Panc1 (cell line): ENCODE measurements at regions not wholly inside any gene's neighbourhood (a gene's known extent, or its start where the extent isn't known, plus 50 kb on each side); places are given as distances from the start of the nearest gene placed in this dataset.

Source experiments
- ATAC-seq: fragments of 200-7000 bp; cut with Tn5 transposase; 2 replicates; pipeline ENCODE4 v1.9.1; 2020; ENCODE audit warnings: mild to moderate bottlenecking, moderate library complexity
- BruUV-seq: library from RNA; stranded (reverse); fragments of 400-500 nt; replicated peaks from 2 replicates; lab custom pipeline; 2021; lab: Mats Ljungman, UMichigan
- CTCF ChIA-PET: fragments of 300-600 bp; sonication (Branson Sonifier 250); formaldehyde crosslinking; loops from one replicate; lab custom pipeline; 2022; ENCODE audit warnings: antibody characterized with exemption; lab: Charles Lee
- POLR2A ChIA-PET: fragments of 300-600 bp; sonication (Branson Sonifier 250); formaldehyde crosslinking; loops from one replicate; lab custom pipeline; 2022; ENCODE audit warnings: antibody characterized with exemption; lab: Charles Lee
- DNase-seq: peaks from one replicate; pipeline ENCODE4 v3.0.0-alpha.2; 2010; ENCODE audit warnings: low read depth, low spot score
- H3K27ac ChIP-seq: 2 replicates; pipeline ENCODE4 v1.5.1; 2011; ENCODE audit warnings: mild to moderate bottlenecking, low read length, inconsistent platforms
- H3K27me3 ChIP-seq: fragments of 200-500 bp; sonication (Bioruptor generic); 2 replicates; pipeline ENCODE4 v1.6.0; 2014; ENCODE audit warnings: low read length, inconsistent platforms; ENCODE audit not compliant: control insufficient read depth, insufficient read depth
- H3K36me3 ChIP-seq: fragments of 200-500 bp; sonication (Bioruptor generic); 2 replicates; pipeline ENCODE4 v1.5.1; 2014; ENCODE audit warnings: inconsistent platforms, mild to moderate bottlenecking, low read length, moderate library complexity; ENCODE audit not compliant: control insufficient read depth, insufficient read depth
- H3K4me1 ChIP-seq: 2 replicates; pipeline ENCODE4 v1.5.1; 2011; ENCODE audit warnings: inconsistent platforms, mild to moderate bottlenecking, low read length, moderate library complexity; ENCODE audit not compliant: control insufficient read depth, insufficient read depth
- H3K4me3 ChIP-seq, 2 experiments: 2 replicates each; pipeline ENCODE4 v1.5.1; 2011 to 2012; ENCODE audit warnings: low read depth in 2 of 2, low read length in 2 of 2, mild to moderate bottlenecking in 2 of 2, inconsistent platforms in 1 of 2, moderate library complexity in 1 of 2
- H3K9me3 ChIP-seq: fragments of 200-500 bp; sonication (Bioruptor generic); 2 replicates; pipeline ENCODE4 v1.5.1; 2014; ENCODE audit warnings: low read depth, mild to moderate bottlenecking, inconsistent platforms, low read length, moderate library complexity; ENCODE audit not compliant: control insufficient read depth, insufficient read depth
- CTCF ChIP-seq: fragments of 450-650 bp; IDR thresholded peaks from 2 replicates; pipeline ENCODE4 v1.5.1; 2017; ENCODE audit warnings: mild to moderate bottlenecking
- POLR2AphosphoS5 ChIP-seq: IDR thresholded peaks from 2 replicates; pipeline ENCODE4 v1.6.1; 2012; ENCODE audit warnings: mild to moderate bottlenecking, low read depth, low read length, moderate library complexity
- REST ChIP-seq, 2 experiments: IDR thresholded peaks; 2 replicates each; pipeline ENCODE4 v1.6.1; 2011 to 2012; ENCODE audit warnings: low read depth in 2 of 2, control low read depth in 1 of 2, low read length in 1 of 2, mild to moderate bottlenecking in 1 of 2, moderate library complexity in 1 of 2; ENCODE audit not compliant: insufficient read depth in 1 of 2
- SIN3A ChIP-seq: IDR thresholded peaks from 2 replicates; pipeline ENCODE4 v1.6.1; 2012; ENCODE audit warnings: low read depth, mild to moderate bottlenecking, low read length, moderate library complexity, borderline replicate concordance; ENCODE audit not compliant: insufficient read depth
- TCF7L2 ChIP-seq: IDR thresholded peaks from 2 replicates; pipeline ENCODE4 v1.6.1; 2011; ENCODE audit warnings: mild to moderate bottlenecking, low read depth, low read length, inconsistent platforms
- in situ Hi-C: cut with HindIII; loops from 2 replicates; pipeline ENCODE4 v1.10.0; 2016; ENCODE audit warnings: low sequenced_read_pairs, low pct_unique_long_range_greater_than_20kb
- intact Hi-C: fragments of 100-400 bp; cut with micrococcal nuclease; formaldehyde crosslinking; loops from one replicate; pipeline ENCODE4 v1.10.0; 2022; ENCODE audit not compliant: unreplicated experiment

GRCh38 chr5:175115831-175116230 is 328.2 kb downstream of the DRD1 start:
- ChIA-PET CTCF (no interaction called here), POLR2A (no interaction called here)
- Histone ChIP-seq H3K36me3 (no peaks in the 10 kb centered on the region), H3K4me3 (no peak overlapping the region), H3K9me3 (no peaks in the 10 kb centered on the region), H3K27ac (no peak overlapping the region), H3K4me1 (no peaks in the 10 kb centered on the region; the same call in 1 of the 2 replicates), H3K27me3 (no peaks in the 10 kb centered on the region; the same call in 1 of the 2 replicates)
- in situ Hi-C loops, result no loop called here
- ATAC-seq, result no peak
- no peak for TF ChIP-seq REST (IDR thresholded peaks at IDR 0.05; ENCODE audit: insufficient read depth in 1 of 2, low read depth in 2 of 2, low read length in 1 of 2)
- no peak for TF ChIP-seq SIN3A
- no peak for TF ChIP-seq POLR2AphosphoS5
- no peak for TF ChIP-seq CTCF
- no peak for TF ChIP-seq TCF7L2
- DNase-seq, result no peak
- BruUV-seq, result no TSS peak
- intact Hi-C loops, result no loop called here

- H3K27ac ChIP-seq, result no peak overlapping the region
- in situ Hi-C loops, result no loop called here
- TF ChIP-seq POLR2AphosphoS5 (no peak), SIN3A (no peak), TCF7L2 (no peak), CTCF (no peak), REST (IDR thresholded peaks at IDR 0.05; ENCODE audit: insufficient read depth in 1 of 2, low read depth in 2 of 2, low read length in 1 of 2) (no peak)
- no peaks in the 10 kb centered on the region; the same call in 1 of the 2 replicates for H3K4me1 ChIP-seq
- ChIA-PET POLR2A (no interaction called here), CTCF (no interaction called here)
- BruUV-seq, result no TSS peak
- no peak for DNase-seq
- H3K4me3 ChIP-seq, result no peak overlapping the region
- H3K36me3 ChIP-seq, result no peaks in the 10 kb centered on the region
- intact Hi-C loops, result no loop called here
- ATAC-seq, result no peak
- no peaks in the 10 kb centered on the region for H3K9me3 ChIP-seq
- no peaks in the 10 kb centered on the region; the same call in 1 of the 2 replicates for H3K27me3 ChIP-seq
Measured at GRCh38 chr5:175113947-175114346, 330.0 kb downstream of the DRD1 start.
